T47D (cell line): ENCODE measurements at regions not wholly inside any gene's neighbourhood (a gene's known extent, or its start where the extent isn't known, plus 50 kb on each side); places are given as distances from the start of the nearest gene placed in this dataset.

Experiments used
- DNase-seq, 2 experiments: peaks; one replicate each; pipeline versions ENCODE4 v3.0.0 to v3.0.0-alpha.2; 2011 to 2012; ENCODE audit warnings: low read depth in 1 of 2, low spot score in 1 of 2
- JUND ChIP-seq: IDR thresholded peaks from 2 replicates; pipeline ENCODE4 v1.6.1; 2012; ENCODE audit warnings: low read depth
- in situ Hi-C: cut with HindIII; loops from 2 replicates; pipeline ENCODE4 v1.10.0; 2016; ENCODE audit warnings: low sequenced_read_pairs, low pct_unique_long_range_greater_than_20kb

GRCh38 chr16:65308506-65308905 lies 186.6 kb upstream of the CDH11 start:
- no peak for TF ChIP-seq JUND
- in situ Hi-C loops = no loop called here
- no peak for DNase-seq

DNA sequence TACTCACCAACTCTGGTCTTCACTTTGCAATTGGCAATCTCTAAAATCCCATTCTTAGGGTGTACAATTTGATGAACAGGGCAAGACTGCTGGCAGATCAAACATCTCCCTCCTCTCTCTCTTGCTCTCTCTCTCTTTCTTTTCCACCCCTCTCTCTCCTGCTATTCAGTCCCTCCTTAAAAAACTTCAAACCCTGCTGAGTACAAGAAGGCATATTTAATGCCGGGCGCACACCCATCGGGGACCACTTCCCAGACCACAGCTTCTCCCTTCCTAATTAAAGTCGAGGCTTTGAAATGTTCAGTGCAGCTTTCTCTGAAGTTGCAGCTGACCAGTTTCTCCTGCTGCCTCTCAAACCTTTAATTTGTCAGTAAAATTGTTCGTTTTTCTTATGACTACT lies 185.4 kb upstream of the CDH11 start:
- DNase-seq = no peak
- in situ Hi-C loops = no loop called here
- no peak for TF ChIP-seq JUND

- TF ChIP-seq JUND = no peak
- in situ Hi-C loops = no loop called here
- no peak for DNase-seq
These were observed 184.9 kb upstream of the CDH11 start for GRCh38 chr16:65306722-65307121.

GRCh38 chr16:65306300-65306699 lies 184.4 kb upstream of the CDH11 start:
- in situ Hi-C loops = no loop called here
- TF ChIP-seq JUND = no peak
- no peak for DNase-seq

DNA sequence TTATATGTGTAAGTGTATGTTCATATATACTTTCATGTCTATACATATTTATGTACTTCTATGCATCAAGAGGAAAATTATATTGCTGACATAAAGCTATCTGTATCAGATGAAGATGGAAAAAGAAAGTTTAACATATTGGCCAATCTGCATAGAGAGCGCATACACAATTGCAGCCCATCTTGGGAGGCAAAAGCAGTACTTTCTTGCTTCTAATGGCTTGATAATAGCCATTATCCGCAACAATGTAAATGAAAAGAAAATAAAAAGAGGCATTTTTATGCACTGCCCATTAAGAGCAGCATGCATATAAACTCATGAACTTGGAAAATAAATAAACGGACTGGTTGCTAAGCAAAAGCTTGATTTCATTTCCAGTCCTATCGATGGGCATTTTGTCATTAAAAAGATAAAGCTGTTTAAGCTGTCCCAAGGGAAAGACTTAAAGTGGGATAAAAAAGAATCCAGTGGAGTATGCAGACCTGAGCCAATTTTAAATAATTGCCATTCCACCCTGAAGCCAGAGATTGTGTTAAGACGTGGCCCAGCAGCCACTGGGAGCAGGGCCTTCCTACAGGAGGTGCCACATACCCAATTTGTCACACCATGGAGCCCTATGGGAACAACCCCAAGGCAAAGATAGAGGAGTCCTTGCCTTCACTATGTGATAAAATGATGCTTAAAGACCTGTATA lies 183.6 kb upstream of the CDH11 start:
- TF ChIP-seq JUND = no peak
- in situ Hi-C loops = no loop called here
- DNase-seq = no peak

- TF ChIP-seq JUND = no peak
- no peak for DNase-seq
- in situ Hi-C loops = no loop called here
These were observed 179.2 kb upstream of the CDH11 start for GRCh38 chr16:65301029-65301428.

DNA sequence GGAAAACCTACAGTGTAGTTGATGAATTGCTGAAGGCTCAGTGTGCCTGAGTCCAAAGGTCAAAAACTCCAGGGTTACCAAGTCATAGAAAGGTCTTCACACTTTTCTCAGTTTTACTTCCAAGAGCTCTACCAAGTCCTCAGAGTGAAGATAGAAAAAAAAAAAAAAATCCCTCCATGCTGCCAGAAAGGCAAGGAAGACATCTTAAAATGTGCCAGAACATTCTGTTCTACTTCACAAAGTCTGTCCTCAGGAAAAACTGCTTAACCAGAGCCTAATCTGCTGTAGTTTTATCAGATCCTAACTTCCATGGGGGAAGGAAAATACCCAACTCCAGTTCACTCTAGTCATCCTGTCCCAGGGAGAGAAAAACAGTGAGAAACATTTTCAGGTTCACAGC lies 175.6 kb upstream of the CDH11 start:
- in situ Hi-C loops = no loop called here
- no peak for DNase-seq
- no peak for TF ChIP-seq JUND

DNA sequence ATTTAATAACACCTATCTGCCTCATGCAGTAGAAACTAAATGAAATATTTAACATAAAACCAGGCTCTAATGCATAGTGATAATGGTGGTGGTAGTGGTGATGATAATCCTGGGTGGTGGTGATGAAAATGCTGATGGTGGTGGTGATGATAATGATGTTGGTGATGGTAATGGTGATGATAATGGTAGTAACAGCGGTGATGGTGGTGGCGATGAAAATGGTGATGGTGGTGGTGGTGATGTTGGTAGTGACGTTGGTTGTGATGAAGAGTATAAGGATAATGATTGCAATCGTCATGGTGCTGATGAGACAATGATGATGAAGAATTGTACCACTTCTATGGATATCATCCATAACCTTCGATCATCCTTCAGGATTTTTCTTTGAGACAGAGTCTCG lies 173.7 kb upstream of the CDH11 start:
- in situ Hi-C loops = no loop called here
- DNase-seq = no peak
- no peak for TF ChIP-seq JUND

GRCh38 chr16:65294708-65295107 lies 172.8 kb upstream of the CDH11 start:
- no peak for DNase-seq
- in situ Hi-C loops = no loop called here
- TF ChIP-seq JUND = no peak

DNA sequence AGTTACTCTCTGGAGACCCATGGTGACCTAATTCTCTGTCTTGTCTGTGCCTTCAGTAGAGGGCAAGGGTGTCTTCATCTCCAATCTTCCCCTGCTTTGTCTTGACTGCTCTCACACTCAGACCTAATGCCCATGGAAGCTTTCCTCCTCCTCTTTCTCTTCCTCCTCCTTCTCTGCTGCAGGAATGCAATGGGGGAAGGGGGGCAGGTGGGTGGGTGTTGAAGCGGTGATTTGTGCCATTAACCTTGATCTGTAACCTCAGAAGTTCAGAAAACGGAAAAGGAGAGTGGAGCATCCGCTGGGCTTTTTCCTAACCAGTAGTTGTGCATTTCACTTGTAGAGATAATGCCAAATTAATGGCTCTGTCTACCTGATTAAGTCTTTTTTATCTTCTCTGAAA lies 172.3 kb upstream of the CDH11 start:
- no peak for TF ChIP-seq JUND
- in situ Hi-C loops = no loop called here
- no peak for DNase-seq

DNA sequence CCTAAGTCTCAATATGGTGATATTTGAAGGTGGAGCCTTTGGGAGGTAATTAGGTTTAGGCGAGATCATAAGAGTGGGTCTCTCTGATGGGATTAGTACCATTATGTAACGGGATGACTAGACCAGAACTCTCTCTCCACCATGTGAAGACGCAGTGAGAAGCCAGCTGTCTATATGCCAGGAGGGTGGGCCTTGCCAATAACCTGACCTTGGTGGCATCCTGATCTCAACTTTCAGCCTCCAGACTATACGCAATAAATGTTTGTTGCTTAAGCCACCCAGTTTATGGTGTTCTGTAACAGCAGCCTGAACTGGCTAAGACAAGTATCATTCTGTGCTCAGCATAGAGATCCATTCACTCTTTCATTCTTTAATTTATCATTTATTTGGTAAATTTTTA lies 167.2 kb upstream of the CDH11 start:
- no peak for DNase-seq
- no peak for TF ChIP-seq JUND
- in situ Hi-C loops = no loop called here

- DNase-seq = no peak
- TF ChIP-seq JUND = no peak
- in situ Hi-C loops = no loop called here
These were observed 165.4 kb upstream of the CDH11 start for GRCh38 chr16:65287307-65287706.

- in situ Hi-C loops = no loop called here
- DNase-seq = no peak
- no peak for TF ChIP-seq JUND
These were observed 163.5 kb upstream of the CDH11 start for GRCh38 chr16:65285128-65286048.
